AG04449 (cell line): ENCODE measurements at regions not wholly inside any gene's neighbourhood (a gene's known extent, or its start where the extent isn't known, plus 50 kb on each side); places are given as distances from the start of the nearest gene placed in this dataset.

Source experiments
- CTCF ChIA-PET: fragments of 350-600 bp; formaldehyde crosslinking; extraction: SDS; loops from one replicate; lab custom pipeline; 2021; ENCODE audit warnings: antibody characterized with exemption; lab: Yijun Ruan, JAX
- POLR2A ChIA-PET: fragments of 400-600, 350-600 bp; formaldehyde crosslinking; extraction: SDS; loops from one replicate; lab custom pipeline; 2020; ENCODE audit warnings: antibody characterized with exemption, inconsistent platforms; lab: Yijun Ruan, JAX
- DNase-seq: peaks from one replicate; pipeline ENCODE4 v3.0.0-alpha.2; 2010; ENCODE audit warnings: low read depth, low spot score
- H3K4me3 ChIP-seq: 2 replicates; pipeline ENCODE4 v1.5.1; 2011; ENCODE audit warnings: low read depth, mild to moderate bottlenecking, control low read depth, low read length
- CTCF ChIP-seq: IDR thresholded peaks from one replicate; pipeline ENCODE4 v1.5.1; 2011; ENCODE audit warnings: mild to moderate bottlenecking, moderate library complexity, low read length, control low read depth, inconsistent platforms; ENCODE audit not compliant: insufficient read depth; ENCODE audit errors: missing control alignments

GRCh38 chr10:44326474-44327030, 58.3 kb downstream of the CXCL12 start:
- no peak for TF ChIP-seq CTCF
- CTCF ChIA-PET, result interaction anchor here (1.3 to 3.3 kb wide), 2 partner anchors 15 to 23 kb away, joined by 3 to 23 read pairs; no protein-coding TSS in a partner anchor
- POLR2A ChIA-PET, result no interaction called here

GRCh38 chr10:44325596-44326307, 59.1 kb downstream of the CXCL12 start:
- POLR2A ChIA-PET, result no interaction called here
- no peak for DNase-seq
- H3K4me3 ChIP-seq, result no peak overlapping the region
- no peak for TF ChIP-seq CTCF
- CTCF ChIA-PET, result interaction anchor here (0.6 to 3.3 kb wide), 4 partner anchors 11 to 636 kb away, joined by 3 to 23 read pairs (median 4); no protein-coding TSS in a partner anchor

More at GRCh38 chr10:44326474-44327030, 58.3 kb downstream of the CXCL12 start:
- no peak overlapping the region for H3K4me3 ChIP-seq
- DNase-seq, result no peak

- ChIA-PET POLR2A (no interaction called here), CTCF (interaction anchor here (1.2 to 3.3 kb wide), 3 partner anchors 14 to 635 kb away, joined by 3 to 23 read pairs (median 4); no protein-coding TSS in a partner anchor)
- no peak for DNase-seq
- no peak overlapping the region for H3K4me3 ChIP-seq
- TF ChIP-seq CTCF, result no peak
Measured at GRCh38 chr10:44325157-44325556, 59.7 kb downstream of the CXCL12 start.

GRCh38 chr10:44323838-44324237, 61.1 kb downstream of the CXCL12 start:
- CTCF ChIA-PET, result interaction anchor here (1.9 kb wide), 1 partner anchor 13 kb away, joined by 13 read pairs; no protein-coding TSS in a partner anchor
- H3K4me3 ChIP-seq, result no peak overlapping the region
- no peak for TF ChIP-seq CTCF
- POLR2A ChIA-PET, result no interaction called here
- no peak for DNase-seq

GRCh38 chr10:44322137-44322536, 62.8 kb downstream of the CXCL12 start:
- DNase-seq, result no peak
- CTCF ChIA-PET, result interaction anchor here (1.0 to 1.9 kb wide), 4 partner anchors 11 to 633 kb away, joined by 3 to 13 read pairs (median 4); no protein-coding TSS in a partner anchor
- no peak for TF ChIP-seq CTCF
- H3K4me3 ChIP-seq, result no peak overlapping the region
- POLR2A ChIA-PET, result no interaction called here

- POLR2A ChIA-PET, result no interaction called here
- no peak for TF ChIP-seq CTCF
- CTCF ChIA-PET, result interaction anchor here (0.9 to 2.5 kb wide), 2 partner anchors 9 to 631 kb away, joined by 3 to 15 read pairs; no protein-coding TSS in a partner anchor
- no peak for DNase-seq
- no peak overlapping the region for H3K4me3 ChIP-seq
Measured at GRCh38 chr10:44320756-44321155, 64.1 kb downstream of the CXCL12 start.
